ENCODE measurements at regions not wholly inside any gene's neighbourhood (a gene's known extent, or its start where the extent isn't known, plus 50 kb on each side); places are given as distances from the start of the nearest gene placed in this dataset.

DNA sequence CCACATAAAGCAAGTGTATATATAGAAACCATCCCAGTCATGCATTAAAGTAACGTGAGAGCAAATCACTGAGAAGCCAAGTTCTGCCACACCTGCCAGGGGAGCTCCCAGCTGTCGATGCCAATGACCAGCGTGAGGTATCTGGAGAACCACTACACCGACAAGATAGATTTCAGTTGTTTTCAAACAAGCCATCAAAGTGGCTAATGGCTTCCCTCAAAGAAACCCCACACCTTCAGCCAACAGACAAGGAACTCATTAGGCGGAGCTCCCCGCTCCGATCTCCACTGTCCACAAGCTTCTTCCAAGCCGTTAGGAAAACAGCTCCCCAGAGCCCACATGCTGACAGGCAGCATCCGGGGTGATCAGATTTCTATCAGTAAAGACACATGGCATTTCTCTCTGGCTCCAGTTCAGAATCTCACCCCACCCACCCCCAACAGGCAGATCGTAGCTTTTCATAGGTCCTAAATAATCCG is 54.2 kb upstream of the SPATA12 start:
- ATAC-seq (peak; percentile 38 to 81 (median 68)), DNase-seq (no peak)
- no peaks in the 10 kb centered on the region for H3K36me3 ChIP-seq (ENCODE audit: insufficient read depth in 1 of 2, low read depth in 1 of 2)
- H3K4me3 ChIP-seq = peak overlapping the region; percentile 31
- 22 to 36% (median 22%) methylated on average over 11 of the region's 11 CpGs for WGBS, 3 donors
- no peaks in the 10 kb centered on the region for H3K9me3 ChIP-seq
- H3K4me1 ChIP-seq = peaks cover 26% of the 10 kb centered on the region
- intact Hi-C loops (cut with DNase I) = no loop called here
- H3K27ac ChIP-seq = peak overlapping the region; percentile 85
- H3K27me3 ChIP-seq (ENCODE audit: insufficient read depth in 3 of 3, low read length in 2 of 3) = no peaks in the 10 kb centered on the region
- TF ChIP-seq, protein P1, sequence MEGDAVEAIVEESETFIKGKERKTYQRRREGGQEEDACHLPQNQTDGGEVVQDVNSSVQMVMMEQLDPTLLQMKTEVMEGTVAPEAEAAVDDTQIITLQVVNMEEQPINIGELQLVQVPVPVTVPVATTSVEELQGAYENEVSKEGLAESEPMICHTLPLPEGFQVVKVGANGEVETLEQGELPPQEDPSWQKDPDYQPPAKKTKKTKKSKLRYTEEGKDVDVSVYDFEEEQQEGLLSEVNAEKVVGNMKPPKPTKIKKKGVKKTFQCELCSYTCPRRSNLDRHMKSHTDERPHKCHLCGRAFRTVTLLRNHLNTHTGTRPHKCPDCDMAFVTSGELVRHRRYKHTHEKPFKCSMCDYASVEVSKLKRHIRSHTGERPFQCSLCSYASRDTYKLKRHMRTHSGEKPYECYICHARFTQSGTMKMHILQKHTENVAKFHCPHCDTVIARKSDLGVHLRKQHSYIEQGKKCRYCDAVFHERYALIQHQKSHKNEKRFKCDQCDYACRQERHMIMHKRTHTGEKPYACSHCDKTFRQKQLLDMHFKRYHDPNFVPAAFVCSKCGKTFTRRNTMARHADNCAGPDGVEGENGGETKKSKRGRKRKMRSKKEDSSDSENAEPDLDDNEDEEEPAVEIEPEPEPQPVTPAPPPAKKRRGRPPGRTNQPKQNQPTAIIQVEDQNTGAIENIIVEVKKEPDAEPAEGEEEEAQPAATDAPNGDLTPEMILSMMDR (IDR thresholded peaks at IDR 0.05) = no peak

DNA sequence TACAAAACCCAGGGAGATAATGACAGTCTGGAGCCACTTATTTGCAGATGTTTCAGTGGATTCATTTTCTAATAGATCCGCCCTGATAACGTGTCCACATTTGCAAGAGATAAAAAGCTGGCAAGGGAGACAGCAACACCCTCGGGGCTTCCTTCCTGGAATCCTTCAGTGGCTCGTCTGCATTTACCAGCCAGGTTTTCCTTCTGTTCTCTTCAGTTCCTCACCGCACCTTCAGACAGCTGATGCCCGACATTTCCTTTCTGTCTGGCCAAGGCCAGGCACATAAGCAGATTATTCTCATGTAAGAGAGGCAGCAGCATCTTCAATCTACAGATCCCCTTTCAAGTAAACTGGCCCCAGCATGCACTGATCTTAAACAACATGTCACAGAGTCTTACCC is 56.2 kb upstream of the SPATA12 start:
- ATAC-seq (no peak), DNase-seq (no peak)
- TF ChIP-seq, protein P1 (IDR thresholded peaks at IDR 0.05) = no peak
- H3K36me3 ChIP-seq (ENCODE audit: insufficient read depth in 1 of 2, low read depth in 1 of 2) = no peaks in the 10 kb centered on the region
- H3K27me3 ChIP-seq (ENCODE audit: insufficient read depth in 3 of 3, low read length in 2 of 3) = no peaks in the 10 kb centered on the region
- no peaks in the 10 kb centered on the region for H3K9me3 ChIP-seq
- H3K4me1 ChIP-seq = peaks cover 26% of the 10 kb centered on the region
- intact Hi-C loops (cut with DNase I) = no loop called here
- H3K4me3 ChIP-seq = no peak overlapping the region
- WGBS, 3 donors = 52 to 67% (median 56%) methylated on average over 6 of the region's 6 CpGs
- no peak overlapping the region for H3K27ac ChIP-seq

DNA sequence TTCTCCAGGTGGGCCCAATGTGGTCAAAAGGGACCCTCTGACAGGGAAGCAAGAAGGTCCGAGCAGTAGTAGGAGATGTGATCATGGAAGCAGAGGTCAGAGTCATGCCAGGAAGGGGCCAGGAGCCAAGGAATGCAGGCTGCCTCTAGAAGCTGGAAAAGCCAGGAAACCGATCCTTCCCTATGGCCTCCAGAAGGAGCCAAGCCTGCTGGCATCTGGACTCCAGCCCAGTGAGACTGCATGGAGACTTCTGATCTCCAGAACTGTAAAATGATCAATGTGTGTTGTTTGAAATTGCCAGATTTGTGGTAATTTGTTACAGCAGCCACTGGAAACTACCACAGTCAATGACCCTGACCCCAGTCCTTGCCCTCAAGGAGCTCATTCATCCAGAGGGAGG is 56.8 kb upstream of the SPATA12 start:
- no peak for DNase-seq
- no peak for ATAC-seq
- WGBS, 3 donors = 28 to 63% (median 31%) methylated on average over 2 of the region's 2 CpGs
- no peak overlapping the region for H3K4me3 ChIP-seq
- intact Hi-C loops (cut with DNase I) = no loop called here
- H3K27ac ChIP-seq = no peak overlapping the region
- TF ChIP-seq, protein P1 (IDR thresholded peaks at IDR 0.05) = no peak
- H3K36me3 ChIP-seq (ENCODE audit: insufficient read depth in 1 of 2, low read depth in 1 of 2) = no peaks in the 10 kb centered on the region
- no peaks in the 10 kb centered on the region for H3K9me3 ChIP-seq
- H3K27me3 ChIP-seq (ENCODE audit: insufficient read depth in 3 of 3, low read length in 2 of 3) = no peaks in the 10 kb centered on the region
- H3K4me1 ChIP-seq = peaks cover 26% of the 10 kb centered on the region

DNA sequence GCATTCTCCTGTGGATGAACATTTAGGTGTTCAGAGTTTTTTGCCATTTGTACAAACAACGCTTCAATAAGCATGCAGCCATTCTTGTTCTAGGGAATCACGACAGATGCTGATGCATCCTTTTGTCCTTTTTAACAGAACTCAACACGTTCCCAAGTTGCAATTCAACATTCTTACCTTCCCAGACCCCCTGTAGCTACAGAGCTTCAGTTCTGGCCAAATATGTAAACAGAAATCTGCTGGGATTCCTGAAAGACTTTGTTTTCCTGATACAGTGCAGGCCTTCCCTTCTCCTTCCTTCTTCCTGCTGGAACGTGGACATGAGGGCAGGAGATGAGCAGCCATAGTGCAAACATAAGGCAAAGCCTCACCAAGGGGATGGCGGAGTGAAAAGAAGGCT is 59.1 kb upstream of the SPATA12 start:
- Histone ChIP-seq H3K27me3 (ENCODE audit: insufficient read depth in 3 of 3, low read length in 2 of 3) (no peaks in the 10 kb centered on the region), H3K36me3 (ENCODE audit: insufficient read depth in 1 of 2, low read depth in 1 of 2) (no peaks in the 10 kb centered on the region), H3K27ac (no peak overlapping the region), H3K4me3 (no peak overlapping the region), H3K9me3 (no peaks in the 10 kb centered on the region), H3K4me1 (peaks cover 4% of the 10 kb centered on the region)
- no peak for ATAC-seq
- intact Hi-C loops (cut with DNase I) = no loop called here
- 85 to 90% (median 87%) methylated on average over 5 of the region's 5 CpGs for WGBS, 3 donors
- DNase-seq = no peak
- TF ChIP-seq, protein P1 (IDR thresholded peaks at IDR 0.05) = no peak

DNA sequence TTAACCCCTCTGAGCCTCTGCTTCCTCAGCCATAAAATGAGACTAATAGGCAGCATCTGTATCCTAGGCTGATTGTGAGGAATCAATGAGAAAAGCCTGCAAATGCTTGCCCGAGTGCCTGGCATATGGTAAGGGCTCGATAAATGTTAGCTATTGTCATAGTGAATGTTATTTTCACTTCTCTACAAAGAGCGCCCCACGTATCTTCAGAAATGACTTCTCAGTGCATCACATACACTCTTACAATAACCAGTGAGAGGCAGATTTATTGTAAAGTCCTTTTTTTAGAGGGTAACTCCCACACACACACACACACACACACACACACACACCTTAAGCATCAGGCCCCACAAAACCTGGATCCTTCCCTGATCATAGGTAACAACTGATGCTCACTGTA is 60.5 kb upstream of the SPATA12 start:
- intact Hi-C loops (cut with DNase I) = no loop called here
- TF ChIP-seq, protein P1 (IDR thresholded peaks at IDR 0.05) = no peak
- H3K4me3 ChIP-seq = no peak overlapping the region
- ATAC-seq (no peak), DNase-seq (no peak)
- H3K27ac ChIP-seq = no peak overlapping the region
- no peaks in the 10 kb centered on the region for H3K9me3 ChIP-seq
- H3K36me3 ChIP-seq (ENCODE audit: insufficient read depth in 1 of 2, low read depth in 1 of 2) = no peaks in the 10 kb centered on the region
- 95 to 97% (median 96%) methylated on average over 4 of the region's 4 CpGs for WGBS, 3 donors
- H3K4me1 ChIP-seq = no peaks in the 10 kb centered on the region
- H3K27me3 ChIP-seq (ENCODE audit: insufficient read depth in 3 of 3, low read length in 2 of 3) = no peaks in the 10 kb centered on the region
